ENCODE measurements at regions not wholly inside any gene's neighbourhood (a gene's known extent, or its start where the extent isn't known, plus 50 kb on each side); places are given as distances from the start of the nearest gene placed in this dataset.
"Not testable (repeated sequence)": the region's sequence is repeated elsewhere in the genome, so short reads cannot be mapped to it uniquely, and the experiment has no call there.

DNA sequence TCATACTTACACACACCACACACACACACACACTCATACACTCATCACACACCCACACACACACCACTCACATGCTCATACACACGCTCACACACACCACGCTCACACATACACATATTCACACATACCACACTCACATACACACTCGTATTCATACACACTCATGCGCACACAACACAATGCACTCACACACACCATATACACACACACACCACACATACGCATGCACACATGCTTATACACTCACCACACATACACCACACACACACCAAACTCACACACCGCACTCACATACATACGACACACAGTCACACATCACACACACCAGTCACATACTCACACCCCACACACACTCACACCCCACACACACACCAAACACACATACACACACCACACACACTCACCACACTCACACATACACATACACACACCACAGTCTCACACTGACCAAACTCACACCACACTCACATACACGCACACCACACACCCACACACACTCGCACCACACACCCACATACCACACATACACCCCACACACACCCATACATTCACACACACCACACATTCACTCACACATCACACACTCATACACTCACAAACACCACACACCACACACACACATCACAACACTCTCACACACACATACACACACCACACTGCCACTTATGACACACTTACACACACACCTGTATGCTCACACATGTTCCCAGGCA, 88.9 kb downstream of the IRX5 start:
- Histone ChIP-seq H3K27ac (no peak overlapping the region), H3K4me1 (no peaks in the 10 kb centered on the region), H3K4me3 (no peak overlapping the region), H3K9me3 (peaks cover 0 to 18% (median 6%) of the 10 kb centered on the region in 11 donors), H3K27me3 (peaks cover 0 to 23% (median 9%) of the 10 kb centered on the region in 7 donors), H3K36me3 (no peaks in the 10 kb centered on the region)
- WGBS, 2 donors: 97 to 99% methylated on average over 9 of the region's 9 CpGs
- TF ChIP-seq, protein P1, sequence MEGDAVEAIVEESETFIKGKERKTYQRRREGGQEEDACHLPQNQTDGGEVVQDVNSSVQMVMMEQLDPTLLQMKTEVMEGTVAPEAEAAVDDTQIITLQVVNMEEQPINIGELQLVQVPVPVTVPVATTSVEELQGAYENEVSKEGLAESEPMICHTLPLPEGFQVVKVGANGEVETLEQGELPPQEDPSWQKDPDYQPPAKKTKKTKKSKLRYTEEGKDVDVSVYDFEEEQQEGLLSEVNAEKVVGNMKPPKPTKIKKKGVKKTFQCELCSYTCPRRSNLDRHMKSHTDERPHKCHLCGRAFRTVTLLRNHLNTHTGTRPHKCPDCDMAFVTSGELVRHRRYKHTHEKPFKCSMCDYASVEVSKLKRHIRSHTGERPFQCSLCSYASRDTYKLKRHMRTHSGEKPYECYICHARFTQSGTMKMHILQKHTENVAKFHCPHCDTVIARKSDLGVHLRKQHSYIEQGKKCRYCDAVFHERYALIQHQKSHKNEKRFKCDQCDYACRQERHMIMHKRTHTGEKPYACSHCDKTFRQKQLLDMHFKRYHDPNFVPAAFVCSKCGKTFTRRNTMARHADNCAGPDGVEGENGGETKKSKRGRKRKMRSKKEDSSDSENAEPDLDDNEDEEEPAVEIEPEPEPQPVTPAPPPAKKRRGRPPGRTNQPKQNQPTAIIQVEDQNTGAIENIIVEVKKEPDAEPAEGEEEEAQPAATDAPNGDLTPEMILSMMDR (IDR thresholded peaks at IDR 0.05): no peak
- DNase-seq: no peak
- ATAC-seq: no peak
- intact Hi-C loops (cut with DNase I): no loop called here

DNA sequence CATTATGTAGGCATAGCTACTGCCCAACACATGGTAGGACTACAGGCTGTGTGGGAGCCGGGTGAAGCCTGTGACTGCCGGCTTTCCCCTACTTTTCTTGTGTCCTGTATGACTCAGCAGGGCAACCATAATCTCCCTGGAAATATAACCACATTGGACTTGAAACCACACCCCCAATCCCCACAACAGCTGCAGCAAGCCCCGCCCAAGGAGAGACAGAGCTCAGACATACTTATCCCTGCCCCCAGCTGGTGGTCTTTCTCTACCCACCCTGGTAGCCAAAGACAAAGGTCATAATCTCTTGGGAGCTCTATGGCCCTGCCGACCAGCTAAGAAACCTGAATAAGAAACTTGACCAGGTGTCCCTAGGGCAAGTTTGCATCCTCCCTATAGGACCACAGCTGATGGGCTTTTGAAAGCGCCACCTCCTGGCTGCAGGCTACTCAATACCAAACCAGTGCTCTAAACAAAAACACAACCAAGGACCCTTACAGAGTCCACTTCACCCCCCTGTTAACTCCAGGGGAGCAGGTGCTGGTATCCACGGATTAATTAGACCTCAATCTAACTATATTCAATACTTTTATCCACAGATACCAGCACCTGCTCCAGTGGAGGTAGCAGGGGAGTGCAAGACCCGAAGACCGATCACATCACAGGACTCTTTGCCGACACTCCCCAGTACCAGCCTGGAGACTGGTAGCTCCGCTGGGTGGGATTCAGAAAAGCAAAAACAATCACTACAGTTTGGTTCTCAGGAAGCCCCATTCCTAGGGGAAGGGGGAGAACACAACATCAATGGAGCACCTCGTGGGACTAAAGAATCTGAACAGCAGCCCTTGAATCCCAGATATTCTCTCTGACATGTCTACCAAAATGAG, 91.2 kb downstream of the IRX5 start:
- ATAC-seq (no peak), DNase-seq (no peak)
- H3K4me3 ChIP-seq: no peak overlapping the region
- intact Hi-C loops (cut with DNase I): no loop called here
- H3K4me1 ChIP-seq: no peaks in the 10 kb centered on the region
- H3K9me3 ChIP-seq: peaks cover 0 to 29% (median 6%) of the 10 kb centered on the region in 11 donors
- TF ChIP-seq, protein P1 (IDR thresholded peaks at IDR 0.05): peak in 2 of 9 donors; percentile 9 to 33
- no peaks in the 10 kb centered on the region for H3K36me3 ChIP-seq
- WGBS, 2 donors: 51 to 52% methylated on average over 11 of the region's 11 CpGs
- no peak overlapping the region for H3K27ac ChIP-seq
- peaks cover 0 to 13% (median 2%) of the 10 kb centered on the region in 7 donors for H3K27me3 ChIP-seq

DNA sequence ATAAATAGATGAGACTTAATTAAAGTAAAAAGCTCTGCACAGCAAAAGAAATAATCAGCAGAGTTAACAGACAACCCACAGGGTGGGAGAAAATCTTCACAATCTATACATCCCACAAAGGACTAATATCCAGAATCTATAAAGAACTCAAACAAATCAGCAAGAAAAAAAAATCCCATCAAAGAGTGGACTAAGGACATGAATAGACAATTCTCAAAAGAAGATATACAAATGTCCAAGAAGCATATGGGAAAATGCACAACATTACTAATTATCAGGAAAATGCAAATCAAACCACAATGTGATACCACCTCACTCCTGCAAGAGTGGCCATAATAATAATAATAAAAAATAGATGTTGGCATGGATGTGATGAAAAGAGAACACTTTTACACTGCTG, 96.6 kb downstream of the IRX5 start:
- H3K4me3 ChIP-seq; H3K27me3 ChIP-seq; H3K4me1 ChIP-seq; intact Hi-C loops (cut with DNase I); DNase-seq; ATAC-seq; H3K27ac ChIP-seq; H3K36me3 ChIP-seq: not testable (repeated sequence)
- peaks cover 0 to 47% (median 4%) of the 10 kb centered on the region in 11 donors for H3K9me3 ChIP-seq

- TF ChIP-seq, protein P1 (IDR thresholded peaks at IDR 0.05): no peak
- WGBS, 2 donors: 85 to 86% methylated on average over 1 of the region's 1 CpG
- no peak overlapping the region for H3K4me3 ChIP-seq
- H3K4me1 ChIP-seq: no peaks in the 10 kb centered on the region
- peaks cover 0 to 5% (median 0%) of the 10 kb centered on the region in 7 donors for H3K27me3 ChIP-seq
- H3K36me3 ChIP-seq: no peaks in the 10 kb centered on the region
- H3K9me3 ChIP-seq: peaks cover 0 to 43% (median 4%) of the 10 kb centered on the region in 11 donors
- ATAC-seq (no peak), DNase-seq (no peak)
- H3K27ac ChIP-seq: no peak overlapping the region
- intact Hi-C loops (cut with DNase I): no loop called here
Observed at GRCh38 chr16:55029509-55029908, 98.8 kb downstream of the IRX5 start.

Data from heart right ventricle (tissue), 16 donors.